Vagina (tissue), 2 donors: ENCODE measurements at regions not wholly inside any gene's neighbourhood (a gene's known extent, or its start where the extent isn't known, plus 50 kb on each side); places are given as distances from the start of the nearest gene placed in this dataset.

Experiments used
- DNase-seq, 2 donors: peaks; one replicate each; pipeline ENCODE4 v3.0.0-alpha.2; 2017; ENCODE audit errors: extremely low spot score in 2 of 2
- H3K27ac ChIP-seq: fragments of 200-600 bp; sonication (generic); one replicate; pipeline ENCODE4 v1.5.1; 2019
- H3K27me3 ChIP-seq: fragments of 200-600 bp; sonication (generic); one replicate; pipeline ENCODE4 v1.5.1; 2019
- H3K36me3 ChIP-seq, 2 donors: fragments of 200-600 bp; sonication (generic); one replicate each; pipeline ENCODE4 v1.5.1; 2017 to 2019
- H3K4me1 ChIP-seq: fragments of 200-600 bp; sonication (generic); one replicate; pipeline ENCODE4 v1.5.1; 2019
- H3K4me3 ChIP-seq, 2 donors: fragments of 200-600 bp; sonication (generic); 1 replicate in 1 of 2; 2 replicates in 1 of 2; pipeline ENCODE4 v1.5.1; 2016 to 2019
- H3K9me3 ChIP-seq: fragments of 200-600 bp; sonication (generic); one replicate; pipeline ENCODE4 v1.5.1; 2019
- POLR2A ChIP-seq, 2 donors: fragments of 450-650 bp; IDR thresholded peaks; one replicate each; pipeline ENCODE4 v1.6.1; 2017; ENCODE audit warnings: antibody characterized with exemption in 2 of 2, mild to moderate bottlenecking in 2 of 2, moderate library complexity in 2 of 2
- POLR2AphosphoS5 ChIP-seq, 2 donors: sonication (generic); formaldehyde crosslinking; IDR thresholded peaks; one replicate each; pipeline ENCODE4 v1.9.0; 2017; ENCODE audit warnings: antibody characterized with exemption in 2 of 2, mild to moderate bottlenecking in 2 of 2, low read depth in 1 of 2; ENCODE audit not compliant: insufficient read depth in 1 of 2
- intact Hi-C: fragments of 100-400 bp; cut with DNase I; formaldehyde crosslinking; loops from one replicate; pipeline ENCODE4 v1.15.1; 2023
- TF ChIP-seq, protein P1 (sequence below), 3 experiments: fragments of 450-650 bp in 2 of 3; fragments of 200-600 bp in 1 of 3; sonication (generic) in 1 of 3; IDR thresholded peaks; one replicate each; pipeline ENCODE4 v1.5.1; 2017 to 2019; ENCODE audit warnings: antibody characterized with exemption in 3 of 3, mild to moderate bottlenecking in 2 of 3, moderate library complexity in 2 of 3

DNA sequence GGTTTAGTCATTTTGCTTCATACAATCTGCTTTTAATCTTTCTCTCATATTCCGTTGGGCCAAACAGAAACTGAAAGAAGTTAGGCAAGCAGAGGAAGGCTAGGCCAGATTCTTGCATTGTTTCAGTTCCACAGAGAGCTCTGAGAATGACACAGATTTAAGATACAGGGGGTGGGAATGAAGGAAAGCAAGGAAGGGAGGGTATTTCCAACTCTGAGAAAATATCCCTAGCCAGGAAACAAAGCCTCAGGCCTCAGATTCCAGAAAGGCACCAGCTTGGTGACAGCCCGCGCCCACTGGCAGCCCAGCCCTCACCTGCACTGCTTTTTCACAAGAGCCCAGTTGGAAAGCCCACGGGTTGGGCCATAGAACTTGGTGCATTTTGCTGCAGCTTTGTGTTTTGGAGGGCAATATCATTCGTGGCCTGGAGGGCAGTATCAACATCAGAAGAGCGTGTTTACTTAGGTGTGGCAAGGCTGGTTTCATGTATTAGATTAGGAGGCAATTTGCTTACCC lies 63.5 kb downstream of the ENC1 start:
- intact Hi-C loops: no loop called here
- Histone ChIP-seq H3K27me3 (no peaks in the 10 kb centered on the region), H3K4me1 (peaks cover 18% of the 10 kb centered on the region), H3K36me3 (no peaks in the 10 kb centered on the region), H3K4me3 (peak overlapping the region in 1 of 2 donors; percentile 10), H3K27ac (peak overlapping the region; percentile 66), H3K9me3 (no peaks in the 10 kb centered on the region)
- TF ChIP-seq POLR2A (IDR thresholded peaks at IDR 0.05) (no peak), POLR2AphosphoS5 (IDR thresholded peaks at IDR 0.05; ENCODE audit: insufficient read depth in 1 of 2, low read depth in 1 of 2) (no peak)
- TF ChIP-seq, protein P1, sequence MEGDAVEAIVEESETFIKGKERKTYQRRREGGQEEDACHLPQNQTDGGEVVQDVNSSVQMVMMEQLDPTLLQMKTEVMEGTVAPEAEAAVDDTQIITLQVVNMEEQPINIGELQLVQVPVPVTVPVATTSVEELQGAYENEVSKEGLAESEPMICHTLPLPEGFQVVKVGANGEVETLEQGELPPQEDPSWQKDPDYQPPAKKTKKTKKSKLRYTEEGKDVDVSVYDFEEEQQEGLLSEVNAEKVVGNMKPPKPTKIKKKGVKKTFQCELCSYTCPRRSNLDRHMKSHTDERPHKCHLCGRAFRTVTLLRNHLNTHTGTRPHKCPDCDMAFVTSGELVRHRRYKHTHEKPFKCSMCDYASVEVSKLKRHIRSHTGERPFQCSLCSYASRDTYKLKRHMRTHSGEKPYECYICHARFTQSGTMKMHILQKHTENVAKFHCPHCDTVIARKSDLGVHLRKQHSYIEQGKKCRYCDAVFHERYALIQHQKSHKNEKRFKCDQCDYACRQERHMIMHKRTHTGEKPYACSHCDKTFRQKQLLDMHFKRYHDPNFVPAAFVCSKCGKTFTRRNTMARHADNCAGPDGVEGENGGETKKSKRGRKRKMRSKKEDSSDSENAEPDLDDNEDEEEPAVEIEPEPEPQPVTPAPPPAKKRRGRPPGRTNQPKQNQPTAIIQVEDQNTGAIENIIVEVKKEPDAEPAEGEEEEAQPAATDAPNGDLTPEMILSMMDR (IDR thresholded peaks at IDR 0.05): no peak
- DNase-seq: no peak

DNA sequence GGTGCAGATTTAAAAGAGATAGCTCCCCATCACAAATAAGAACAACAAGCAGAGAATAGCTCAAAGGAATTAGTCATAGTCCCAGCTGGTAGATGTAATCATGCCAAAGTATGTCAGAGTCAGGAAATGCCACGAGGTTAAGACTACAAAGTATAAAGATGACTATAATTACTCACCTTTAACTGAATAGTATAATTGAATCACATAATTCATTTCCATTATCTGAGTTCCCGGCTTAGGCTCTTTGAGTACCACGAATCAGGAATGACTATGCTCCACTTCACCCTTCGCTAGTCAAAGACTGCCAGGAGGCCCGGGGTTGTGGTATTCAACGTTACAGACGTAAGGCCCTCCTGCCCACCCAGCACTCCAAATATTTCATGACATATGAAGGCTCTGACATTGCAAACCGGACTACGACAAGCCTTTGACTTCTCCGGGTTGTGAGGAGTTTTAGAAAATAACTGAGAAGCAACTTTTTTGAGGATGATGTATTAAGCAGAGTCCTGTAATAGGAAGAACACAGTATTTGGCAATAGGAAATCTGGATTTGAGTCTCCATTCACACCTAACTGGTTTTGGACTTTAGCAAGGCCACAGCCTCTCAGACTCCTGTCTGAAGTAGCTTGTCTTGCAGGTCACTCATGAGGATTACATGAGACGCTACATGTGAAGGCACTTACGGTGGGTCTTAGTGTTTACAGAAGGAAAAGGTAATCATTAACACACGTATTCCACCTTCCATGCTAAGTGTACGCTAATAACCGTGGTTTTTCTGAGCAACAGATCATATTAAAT lies 64.6 kb downstream of the ENC1 start:
- intact Hi-C loops: no loop called here
- DNase-seq: no peak
- H3K4me3 ChIP-seq: no peak overlapping the region
- H3K4me1 ChIP-seq: peaks cover 18% of the 10 kb centered on the region
- TF ChIP-seq POLR2A (IDR thresholded peaks at IDR 0.05): no peak
- peak in 1 of 2 donors; percentile 80 for TF ChIP-seq POLR2AphosphoS5 (IDR thresholded peaks at IDR 0.05; ENCODE audit: insufficient read depth in 1 of 2, low read depth in 1 of 2)
- peak overlapping the region; percentile 43 for H3K27ac ChIP-seq
- no peaks in the 10 kb centered on the region for H3K9me3 ChIP-seq
- no peaks in the 10 kb centered on the region for H3K36me3 ChIP-seq
- H3K27me3 ChIP-seq: no peaks in the 10 kb centered on the region

DNA sequence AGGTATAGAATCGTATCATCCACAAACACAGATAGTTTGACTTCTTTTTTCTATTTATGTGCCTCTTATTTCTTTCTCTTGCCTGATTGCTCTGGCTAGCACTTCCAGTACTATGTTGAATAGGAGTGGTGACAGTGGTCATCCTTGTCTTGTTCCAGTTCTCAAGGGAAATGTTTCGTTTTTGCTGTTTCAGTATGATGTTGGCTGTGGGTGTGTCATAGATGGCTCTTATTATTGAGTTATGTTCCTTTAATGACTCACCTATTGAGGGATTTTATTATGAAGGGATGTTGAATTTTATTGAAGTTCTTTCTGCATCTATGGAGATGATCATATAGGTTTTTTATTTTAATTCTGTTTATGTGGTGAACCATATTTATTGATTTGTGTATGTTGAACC lies 70.3 kb downstream of the ENC1 start:
- TF ChIP-seq POLR2A (IDR thresholded peaks at IDR 0.05) (no peak), POLR2AphosphoS5 (IDR thresholded peaks at IDR 0.05; ENCODE audit: insufficient read depth in 1 of 2, low read depth in 1 of 2) (no peak)
- TF ChIP-seq, protein P1 (IDR thresholded peaks at IDR 0.05): no peak
- H3K9me3 ChIP-seq: no peaks in the 10 kb centered on the region
- H3K4me1 ChIP-seq: no peaks in the 10 kb centered on the region
- H3K27me3 ChIP-seq: no peaks in the 10 kb centered on the region
- no peak overlapping the region for H3K4me3 ChIP-seq
- intact Hi-C loops: no loop called here
- no peak for DNase-seq
- no peaks in the 10 kb centered on the region for H3K36me3 ChIP-seq
- no peak overlapping the region for H3K27ac ChIP-seq

DNA sequence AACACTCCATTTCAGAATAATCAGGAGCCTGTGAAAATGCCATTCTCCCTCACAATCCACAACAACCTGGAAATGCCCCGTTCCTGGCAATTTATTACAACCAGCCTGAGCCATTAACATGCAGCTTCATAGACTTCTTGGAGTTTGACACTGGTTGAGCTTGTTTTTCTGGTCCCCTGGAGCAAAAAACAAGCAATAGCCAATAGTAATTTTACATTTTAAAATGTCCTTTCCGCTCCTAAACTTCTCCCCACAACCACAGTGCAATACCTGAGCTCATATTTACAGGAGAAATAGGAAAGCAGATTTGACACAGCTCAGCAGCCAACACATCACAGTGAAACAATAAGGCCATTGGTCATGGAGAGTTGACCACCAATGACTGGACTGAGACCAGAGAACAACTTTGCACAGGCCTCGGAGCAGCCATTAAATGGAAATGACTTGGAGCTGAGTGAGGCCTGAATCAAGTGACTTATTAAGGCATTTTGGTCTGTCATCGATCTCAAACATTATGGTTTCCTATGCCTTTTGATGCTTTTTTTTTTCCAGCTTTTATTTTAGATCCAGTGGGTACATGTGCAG lies 73.0 kb downstream of the ENC1 start:
- TF ChIP-seq POLR2AphosphoS5 (IDR thresholded peaks at IDR 0.05; ENCODE audit: insufficient read depth in 1 of 2, low read depth in 1 of 2): no peak
- TF ChIP-seq POLR2A (IDR thresholded peaks at IDR 0.05): no peak
- TF ChIP-seq, protein P1 (IDR thresholded peaks at IDR 0.05): no peak
- Histone ChIP-seq H3K4me1 (no peaks in the 10 kb centered on the region), H3K27me3 (no peaks in the 10 kb centered on the region), H3K4me3 (no peak overlapping the region), H3K9me3 (no peaks in the 10 kb centered on the region), H3K27ac (no peak overlapping the region), H3K36me3 (no peaks in the 10 kb centered on the region)
- intact Hi-C loops: no loop called here
- DNase-seq: no peak

DNA sequence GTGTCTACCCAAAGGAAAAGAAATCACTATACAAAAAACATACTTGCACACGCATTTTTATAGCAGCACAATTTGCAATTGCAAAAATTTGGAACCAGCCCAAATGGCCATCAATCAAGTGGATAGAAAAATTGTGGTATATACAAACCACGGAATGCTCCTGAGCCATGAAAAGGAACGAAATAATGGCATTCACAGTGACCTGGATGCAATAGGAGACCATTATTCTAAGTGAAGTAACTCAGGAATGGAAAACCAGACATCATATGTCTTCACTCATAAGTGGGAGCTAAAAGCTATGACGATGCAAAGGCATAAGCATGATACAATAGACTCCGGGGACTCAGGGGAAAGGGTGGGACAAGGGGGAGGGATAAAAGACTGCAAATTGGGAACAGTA lies 78.4 kb downstream of the ENC1 start:
- DNase-seq: no peak
- intact Hi-C loops: no loop called here
- Histone ChIP-seq H3K4me3 (no peak overlapping the region), H3K9me3 (no peaks in the 10 kb centered on the region), H3K27me3 (no peaks in the 10 kb centered on the region), H3K27ac (no peak overlapping the region), H3K36me3 (no peaks in the 10 kb centered on the region), H3K4me1 (no peaks in the 10 kb centered on the region)
- TF ChIP-seq POLR2AphosphoS5 (IDR thresholded peaks at IDR 0.05; ENCODE audit: insufficient read depth in 1 of 2, low read depth in 1 of 2): no peak
- TF ChIP-seq, protein P1 (IDR thresholded peaks at IDR 0.05): no peak
- TF ChIP-seq POLR2A (IDR thresholded peaks at IDR 0.05): no peak
